Activated B cell treated with CpG ODN at 0.5 μM for 24 hours (primary cell): ENCODE measurements at regions not wholly inside any gene's neighbourhood (a gene's known extent, or its start where the extent isn't known, plus 50 kb on each side); places are given as distances from the start of the nearest gene placed in this dataset.

Source experiments
- ATAC-seq: fragments of 200-7000 bp; cut with Tn5 transposase; one replicate; pipeline ENCODE4 v1.10.0; 2021; ENCODE audit warnings: low read depth, mild to moderate bottlenecking, moderate library complexity
- CTCF ChIA-PET: fragments of 350-600 bp; sonication (Branson Sonifier 250); formaldehyde crosslinking; loops from one replicate; lab custom pipeline; 2021; ENCODE audit warnings: antibody characterized with exemption; lab: Charles Lee
- POLR2A ChIA-PET: fragments of 350-600 bp; sonication (Branson Sonifier 250); formaldehyde crosslinking; loops from one replicate; lab custom pipeline; 2021; ENCODE audit warnings: antibody characterized with exemption; lab: Charles Lee
- DNase-seq: peaks from one replicate; pipeline ENCODE4 v3.0.0; 2022
- H3K27ac Mint-ChIP-seq: one replicate; pipeline ENCODE4 v1.8.0; 2020; ENCODE audit warnings: mixed read lengths
- H3K27me3 Mint-ChIP-seq: one replicate; pipeline ENCODE4 v1.8.0; 2021; ENCODE audit warnings: mixed read lengths
- H3K36me3 Mint-ChIP-seq: one replicate; pipeline ENCODE4 v1.8.0; 2021; ENCODE audit warnings: low read depth, mixed read lengths
- H3K4me1 Mint-ChIP-seq: one replicate; pipeline ENCODE4 v1.8.0; 2021; ENCODE audit warnings: mixed read lengths
- H3K4me3 Mint-ChIP-seq: one replicate; pipeline ENCODE4 v1.8.0; 2020; ENCODE audit warnings: mild to moderate bottlenecking, mixed read lengths
- H3K9me3 Mint-ChIP-seq: one replicate; pipeline ENCODE4 v1.8.0; 2020; ENCODE audit warnings: mixed read lengths
- intact Hi-C: fragments of 100-400 bp; cut with micrococcal nuclease; formaldehyde crosslinking; loops from one replicate; pipeline ENCODE4 v1.15.1; 2024
- TF ChIP-seq, protein P1 (sequence below): fragments of 200-600 bp; IDR thresholded peaks from one replicate; pipeline ENCODE4 v1.8.0; 2022; ENCODE audit warnings: antibody characterized with exemption, mild to moderate bottlenecking

GRCh38 chr6:98203170-98203806 is 631.1 kb upstream of the POU3F2 start:
- H3K4me1 Mint-ChIP-seq: no peaks in the 10 kb centered on the region
- no peaks in the 10 kb centered on the region for H3K36me3 Mint-ChIP-seq
- H3K4me3 Mint-ChIP-seq: no peak overlapping the region
- peaks cover 2% of the 10 kb centered on the region for H3K9me3 Mint-ChIP-seq
- no peak overlapping the region for H3K27ac Mint-ChIP-seq
- intact Hi-C loops: no loop called here
- DNase-seq: no peak
- CTCF ChIA-PET: no interaction called here
- TF ChIP-seq, protein P1, sequence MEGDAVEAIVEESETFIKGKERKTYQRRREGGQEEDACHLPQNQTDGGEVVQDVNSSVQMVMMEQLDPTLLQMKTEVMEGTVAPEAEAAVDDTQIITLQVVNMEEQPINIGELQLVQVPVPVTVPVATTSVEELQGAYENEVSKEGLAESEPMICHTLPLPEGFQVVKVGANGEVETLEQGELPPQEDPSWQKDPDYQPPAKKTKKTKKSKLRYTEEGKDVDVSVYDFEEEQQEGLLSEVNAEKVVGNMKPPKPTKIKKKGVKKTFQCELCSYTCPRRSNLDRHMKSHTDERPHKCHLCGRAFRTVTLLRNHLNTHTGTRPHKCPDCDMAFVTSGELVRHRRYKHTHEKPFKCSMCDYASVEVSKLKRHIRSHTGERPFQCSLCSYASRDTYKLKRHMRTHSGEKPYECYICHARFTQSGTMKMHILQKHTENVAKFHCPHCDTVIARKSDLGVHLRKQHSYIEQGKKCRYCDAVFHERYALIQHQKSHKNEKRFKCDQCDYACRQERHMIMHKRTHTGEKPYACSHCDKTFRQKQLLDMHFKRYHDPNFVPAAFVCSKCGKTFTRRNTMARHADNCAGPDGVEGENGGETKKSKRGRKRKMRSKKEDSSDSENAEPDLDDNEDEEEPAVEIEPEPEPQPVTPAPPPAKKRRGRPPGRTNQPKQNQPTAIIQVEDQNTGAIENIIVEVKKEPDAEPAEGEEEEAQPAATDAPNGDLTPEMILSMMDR: no peak
- no peak for ATAC-seq
- no peaks in the 10 kb centered on the region for H3K27me3 Mint-ChIP-seq
- POLR2A ChIA-PET: no interaction called here

DNA sequence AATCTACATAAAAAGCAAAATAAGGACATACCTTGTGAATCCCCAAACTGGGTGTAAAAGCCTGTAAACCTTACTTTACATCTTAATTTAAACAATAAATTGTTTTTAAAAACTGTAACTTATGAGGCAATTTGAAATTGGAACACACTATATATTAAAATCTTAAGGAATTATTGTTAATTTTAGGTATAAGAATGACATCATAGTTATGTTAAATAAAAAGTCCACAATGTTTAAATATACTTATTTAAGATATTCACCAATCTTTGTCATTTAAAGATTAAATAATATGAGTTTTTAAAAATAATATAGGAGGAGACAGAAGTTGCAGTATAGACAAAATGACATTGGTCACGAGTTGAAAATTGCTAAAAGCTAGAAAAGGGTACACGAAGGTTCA is 621.9 kb upstream of the POU3F2 start:
- no peak for DNase-seq
- no peaks in the 10 kb centered on the region for H3K4me1 Mint-ChIP-seq
- CTCF ChIA-PET: no interaction called here
- no peaks in the 10 kb centered on the region for H3K27me3 Mint-ChIP-seq
- POLR2A ChIA-PET: no interaction called here
- intact Hi-C loops: no loop called here
- no peaks in the 10 kb centered on the region for H3K36me3 Mint-ChIP-seq
- TF ChIP-seq, protein P1: no peak
- no peak overlapping the region for H3K4me3 Mint-ChIP-seq
- ATAC-seq: no peak
- no peaks in the 10 kb centered on the region for H3K9me3 Mint-ChIP-seq
- H3K27ac Mint-ChIP-seq: no peak overlapping the region

- TF ChIP-seq, protein P1: no peak
- ATAC-seq (no peak), DNase-seq (no peak)
- ChIA-PET CTCF (no interaction called here), POLR2A (no interaction called here)
- H3K4me1 Mint-ChIP-seq: no peaks in the 10 kb centered on the region
- no peak overlapping the region for H3K27ac Mint-ChIP-seq
- H3K4me3 Mint-ChIP-seq: no peak overlapping the region
- H3K36me3 Mint-ChIP-seq: no peaks in the 10 kb centered on the region
- H3K27me3 Mint-ChIP-seq: no peaks in the 10 kb centered on the region
- intact Hi-C loops: no loop called here
- peaks cover 1% of the 10 kb centered on the region for H3K9me3 Mint-ChIP-seq
Measured at GRCh38 chr6:98215531-98215930, 618.8 kb upstream of the POU3F2 start.

GRCh38 chr6:98230250-98230649 is 604.1 kb upstream of the POU3F2 start:
- no peak for ATAC-seq
- Mint-ChIP-seq H3K4me3 (no peak overlapping the region), H3K27me3 (no peaks in the 10 kb centered on the region), H3K27ac (no peak overlapping the region), H3K9me3 (peaks cover 6% of the 10 kb centered on the region), H3K4me1 (no peaks in the 10 kb centered on the region), H3K36me3 (no peaks in the 10 kb centered on the region)
- TF ChIP-seq, protein P1: no peak
- ChIA-PET POLR2A (no interaction called here), CTCF (no interaction called here)
- DNase-seq: no peak
- intact Hi-C loops: no loop called here

DNA sequence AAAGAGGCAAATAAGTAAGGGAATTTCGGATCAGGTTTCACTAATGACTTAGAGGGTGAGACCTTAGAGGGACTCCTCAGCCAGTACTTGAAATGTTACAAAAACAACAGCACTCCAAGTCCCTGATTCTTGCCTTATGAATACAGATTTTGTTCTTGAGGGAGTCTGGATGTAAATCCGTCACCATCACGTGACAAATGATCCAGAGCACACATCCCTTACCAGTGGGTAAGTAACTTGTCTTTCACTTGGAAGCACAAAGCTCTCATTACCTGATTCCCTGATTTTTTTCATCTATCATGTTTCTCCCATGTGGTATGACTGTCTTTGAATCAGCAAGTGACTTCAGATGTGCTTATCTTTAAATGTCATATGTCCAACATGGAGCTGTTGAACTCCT is 595.3 kb upstream of the POU3F2 start:
- POLR2A ChIA-PET: no interaction called here
- CTCF ChIA-PET: no interaction called here
- H3K4me1 Mint-ChIP-seq: no peaks in the 10 kb centered on the region
- H3K27me3 Mint-ChIP-seq: no peaks in the 10 kb centered on the region
- H3K4me3 Mint-ChIP-seq: no peak overlapping the region
- TF ChIP-seq, protein P1: no peak
- H3K36me3 Mint-ChIP-seq: no peaks in the 10 kb centered on the region
- H3K9me3 Mint-ChIP-seq: peaks cover 2% of the 10 kb centered on the region
- DNase-seq (no peak), ATAC-seq (no peak)
- intact Hi-C loops: no loop called here
- H3K27ac Mint-ChIP-seq: no peak overlapping the region
